GM23338 (cell line): ENCODE measurements at regions not wholly inside any gene's neighbourhood (a gene's known extent, or its start where the extent isn't known, plus 50 kb on each side); places are given as distances from the start of the nearest gene placed in this dataset.

ENCODE experiments used
- CREB1 ChIP-seq: fragments of 250-450 bp; sonication (Bioruptor Pico); IDR thresholded peaks from 2 replicates; pipeline ENCODE4 v1.5.0; 2020; ENCODE audit warnings: low read depth, mild to moderate bottlenecking, moderate library complexity
- ETS1 ChIP-seq: IDR thresholded peaks from 2 replicates; pipeline ENCODE4 v1.6.1; 2016; ENCODE audit warnings: antibody characterized with exemption
- EZH2 ChIP-seq: fragments of 200-600 bp; sonication (generic); IDR thresholded peaks from one replicate; pipeline ENCODE4 v1.8.0; 2017; ENCODE audit warnings: antibody characterized with exemption, mild to moderate bottlenecking, low read depth; ENCODE audit not compliant: unreplicated experiment
- EZH2phosphoT487 ChIP-seq: fragments of 200-600 bp; sonication (generic); IDR thresholded peaks from one replicate; pipeline ENCODE4 v1.8.1; 2018; ENCODE audit warnings: antibody characterized with exemption; ENCODE audit not compliant: unreplicated experiment
- JUNB ChIP-seq: IDR thresholded peaks from one replicate; pipeline ENCODE4 v1.6.1; 2016; ENCODE audit warnings: antibody characterized with exemption; ENCODE audit not compliant: unreplicated experiment
- POLR2AphosphoS5 ChIP-seq: IDR thresholded peaks from 2 replicates; pipeline ENCODE4 v1.6.1; 2016; ENCODE audit warnings: antibody characterized with exemption, low read depth
- REST ChIP-seq: IDR thresholded peaks from one replicate; pipeline ENCODE4 v1.6.1; 2018; ENCODE audit warnings: antibody characterized with exemption; ENCODE audit not compliant: unreplicated experiment
- ZNF114 ChIP-seq: fragments of 250-450 bp; sonication (Bioruptor Pico); IDR thresholded peaks from 2 replicates; pipeline ENCODE4 v1.5.0; 2020; ENCODE audit warnings: mild to moderate bottlenecking, moderate library complexity
- ZNF331 ChIP-seq: fragments of 250-450 bp; sonication (Bioruptor Pico); IDR thresholded peaks from 2 replicates; pipeline ENCODE4 v1.5.0; 2020; ENCODE audit warnings: low read depth, mild to moderate bottlenecking, moderate library complexity
- TF ChIP-seq, protein P1 (sequence below), 2 experiments: fragments of 200-600 bp in 1 of 2; sonication (generic) in 1 of 2; conservative IDR thresholded peaks; 2 replicates each; pipeline versions ENCODE4 v1.5.1 to v1.6.1; 2016 to 2017; ENCODE audit warnings: antibody characterized with exemption in 2 of 2, low read depth in 2 of 2, mild to moderate bottlenecking in 2 of 2, moderate library complexity in 1 of 2

GRCh38 chr16:17606460-17606859 is 135.7 kb upstream of the XYLT1 start:
- TF ChIP-seq, protein P1, sequence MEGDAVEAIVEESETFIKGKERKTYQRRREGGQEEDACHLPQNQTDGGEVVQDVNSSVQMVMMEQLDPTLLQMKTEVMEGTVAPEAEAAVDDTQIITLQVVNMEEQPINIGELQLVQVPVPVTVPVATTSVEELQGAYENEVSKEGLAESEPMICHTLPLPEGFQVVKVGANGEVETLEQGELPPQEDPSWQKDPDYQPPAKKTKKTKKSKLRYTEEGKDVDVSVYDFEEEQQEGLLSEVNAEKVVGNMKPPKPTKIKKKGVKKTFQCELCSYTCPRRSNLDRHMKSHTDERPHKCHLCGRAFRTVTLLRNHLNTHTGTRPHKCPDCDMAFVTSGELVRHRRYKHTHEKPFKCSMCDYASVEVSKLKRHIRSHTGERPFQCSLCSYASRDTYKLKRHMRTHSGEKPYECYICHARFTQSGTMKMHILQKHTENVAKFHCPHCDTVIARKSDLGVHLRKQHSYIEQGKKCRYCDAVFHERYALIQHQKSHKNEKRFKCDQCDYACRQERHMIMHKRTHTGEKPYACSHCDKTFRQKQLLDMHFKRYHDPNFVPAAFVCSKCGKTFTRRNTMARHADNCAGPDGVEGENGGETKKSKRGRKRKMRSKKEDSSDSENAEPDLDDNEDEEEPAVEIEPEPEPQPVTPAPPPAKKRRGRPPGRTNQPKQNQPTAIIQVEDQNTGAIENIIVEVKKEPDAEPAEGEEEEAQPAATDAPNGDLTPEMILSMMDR (conservative IDR thresholded peaks at IDR 0.05; ENCODE audit: low read depth in 2 of 2): no peak
- TF ChIP-seq REST: no peak
- no peak for TF ChIP-seq ZNF331 (CRISPR knock-in tag)
- no peak for TF ChIP-seq EZH2
- no peak for TF ChIP-seq ETS1
- TF ChIP-seq CREB1: no peak
- TF ChIP-seq POLR2AphosphoS5: no peak
- TF ChIP-seq EZH2phosphoT487: no peak
- TF ChIP-seq JUNB: no peak
- TF ChIP-seq ZNF114 (CRISPR knock-in tag): no peak
